Adrenal gland (tissue), 5 donors: ENCODE measurements at regions not wholly inside any gene's neighbourhood (a gene's known extent, or its start where the extent isn't known, plus 50 kb on each side); places are given as distances from the start of the nearest gene placed in this dataset.

Experiments
- POLR2A ChIP-seq, 2 donors: fragments of 450-650 bp; IDR thresholded peaks; one replicate each; pipeline ENCODE4 v1.6.1; 2017; ENCODE audit warnings: antibody characterized with exemption in 2 of 2, mild to moderate bottlenecking in 2 of 2, moderate library complexity in 1 of 2
- TF ChIP-seq, protein P1 (sequence below), 6 experiments: fragments of 450-650 bp in 4 of 6; fragments of 200-600 bp in 2 of 6; sonication (generic) in 1 of 6; IDR thresholded peaks; 1 replicate in 5 of 6; 2 replicates in 1 of 6; pipeline versions ENCODE4 v1.5.1 to v1.8.0; 2016 to 2021; ENCODE audit warnings: antibody characterized with exemption in 6 of 6, mild to moderate bottlenecking in 2 of 6, moderate library complexity in 1 of 6
- donor health status: DM: no; HTN: no; CAD: no.

DNA sequence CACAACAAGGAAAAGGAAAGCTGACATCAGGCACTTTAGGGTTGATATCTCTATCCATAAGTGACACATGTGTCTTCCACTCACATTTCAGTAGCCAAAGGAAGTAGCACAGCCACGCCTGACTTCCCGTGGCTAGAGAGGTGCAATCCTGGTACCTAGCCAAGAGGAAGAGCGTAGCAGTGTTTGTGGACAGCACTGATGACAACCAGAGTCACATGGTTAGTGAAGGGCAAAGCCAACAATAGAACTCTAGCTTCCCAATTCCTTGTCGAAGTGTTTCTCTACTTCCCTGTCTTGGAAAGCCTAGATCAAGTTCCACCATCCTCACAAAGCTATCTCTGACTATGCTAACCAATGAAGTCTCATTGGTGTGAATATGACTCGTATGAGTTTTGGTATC lies 189.2 kb downstream of the RSL24D1 start:
- TF ChIP-seq, protein P1, sequence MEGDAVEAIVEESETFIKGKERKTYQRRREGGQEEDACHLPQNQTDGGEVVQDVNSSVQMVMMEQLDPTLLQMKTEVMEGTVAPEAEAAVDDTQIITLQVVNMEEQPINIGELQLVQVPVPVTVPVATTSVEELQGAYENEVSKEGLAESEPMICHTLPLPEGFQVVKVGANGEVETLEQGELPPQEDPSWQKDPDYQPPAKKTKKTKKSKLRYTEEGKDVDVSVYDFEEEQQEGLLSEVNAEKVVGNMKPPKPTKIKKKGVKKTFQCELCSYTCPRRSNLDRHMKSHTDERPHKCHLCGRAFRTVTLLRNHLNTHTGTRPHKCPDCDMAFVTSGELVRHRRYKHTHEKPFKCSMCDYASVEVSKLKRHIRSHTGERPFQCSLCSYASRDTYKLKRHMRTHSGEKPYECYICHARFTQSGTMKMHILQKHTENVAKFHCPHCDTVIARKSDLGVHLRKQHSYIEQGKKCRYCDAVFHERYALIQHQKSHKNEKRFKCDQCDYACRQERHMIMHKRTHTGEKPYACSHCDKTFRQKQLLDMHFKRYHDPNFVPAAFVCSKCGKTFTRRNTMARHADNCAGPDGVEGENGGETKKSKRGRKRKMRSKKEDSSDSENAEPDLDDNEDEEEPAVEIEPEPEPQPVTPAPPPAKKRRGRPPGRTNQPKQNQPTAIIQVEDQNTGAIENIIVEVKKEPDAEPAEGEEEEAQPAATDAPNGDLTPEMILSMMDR (IDR thresholded peaks at IDR 0.05): no peak
- no peak for TF ChIP-seq POLR2A (IDR thresholded peaks at IDR 0.05)
